ENCODE measurements at regions not wholly inside any gene's neighbourhood (a gene's known extent, or its start where the extent isn't known, plus 50 kb on each side); places are given as distances from the start of the nearest gene placed in this dataset.
"Not testable (repeated sequence)": the region's sequence is repeated elsewhere in the genome, so short reads cannot be mapped to it uniquely, and the experiment has no call there.

- not testable (repeated sequence) for TF ChIP-seq CTCF (IDR thresholded peaks at IDR 0.05 in 2 of 3, conservative IDR thresholded peaks at IDR 0.05 in 1 of 3; ENCODE audit: insufficient read depth in 2 of 3, low read depth in 1 of 3, low read length in 3 of 3); MYC (IDR thresholded peaks at IDR 0.05; ENCODE audit: low read depth, low read length); MYC (CRISPR knock-in tag; IDR thresholded peaks at IDR 0.05; ENCODE audit: borderline replicate concordance, low read depth); ZC3H11A (IDR thresholded peaks at IDR 0.05; ENCODE audit: low read depth, low read length); PRPF4 (IDR thresholded peaks at IDR 0.05; ENCODE audit: insufficient read depth, low read depth, low read length, poor library complexity, severe bottlenecking); ELF4 (CRISPR knock-in tag; IDR thresholded peaks at IDR 0.05); KLF16 (IDR thresholded peaks at IDR 0.05); HCFC1 (IDR thresholded peaks at IDR 0.05; ENCODE audit: low read depth, low read length); ATF1 (CRISPR knock-in tag; IDR thresholded peaks at IDR 0.05); ATF1 (tag; IDR thresholded peaks at IDR 0.05)
These were observed 158.6 kb downstream of the CCDC74A start for GRCh38 chr2:131686164-131686893.

Data from K562 (cell line).